Brain microvascular endothelial cell (primary cell): ENCODE measurements at regions not wholly inside any gene's neighbourhood (a gene's known extent, or its start where the extent isn't known, plus 50 kb on each side); places are given as distances from the start of the nearest gene placed in this dataset.

Source experiments
- DNase-seq: peaks from one replicate; pipeline ENCODE4 v3.0.0-alpha.2; 2020
- H3K27ac ChIP-seq: fragments of 250-450 bp; sonication (Bioruptor Pico); 2 replicates; pipeline ENCODE4 v1.5.1; 2020; ENCODE audit warnings: mild to moderate bottlenecking, moderate library complexity
- H3K27me3 ChIP-seq: fragments of 250-450 bp; sonication (Bioruptor Pico); replicated peaks from 2 replicates; pipeline ENCODE4 v1.5.1; 2020; ENCODE audit warnings: mild to moderate bottlenecking
- H3K36me3 ChIP-seq: fragments of 250-450 bp; sonication (Bioruptor Pico); replicated peaks from 2 replicates; pipeline ENCODE4 v1.5.1; 2020; ENCODE audit warnings: mild to moderate bottlenecking
- H3K4me3 ChIP-seq: 2 replicates; pipeline ENCODE4 v1.5.1; 2011; ENCODE audit warnings: low read depth, mild to moderate bottlenecking, control low read depth, low read length, moderate library complexity
- in situ Hi-C: cut with HindIII; loops from 2 replicates; pipeline ENCODE4 v1.10.0; 2017; ENCODE audit warnings: low sequenced_read_pairs, low pct_ligation_motif_present
- TF ChIP-seq, protein P1 (sequence below): IDR thresholded peaks from 2 replicates; pipeline ENCODE4 v1.5.1; 2011; ENCODE audit warnings: low read depth, mild to moderate bottlenecking, moderate library complexity, low read length, control low read depth, inconsistent platforms; ENCODE audit errors: missing control alignments

DNA sequence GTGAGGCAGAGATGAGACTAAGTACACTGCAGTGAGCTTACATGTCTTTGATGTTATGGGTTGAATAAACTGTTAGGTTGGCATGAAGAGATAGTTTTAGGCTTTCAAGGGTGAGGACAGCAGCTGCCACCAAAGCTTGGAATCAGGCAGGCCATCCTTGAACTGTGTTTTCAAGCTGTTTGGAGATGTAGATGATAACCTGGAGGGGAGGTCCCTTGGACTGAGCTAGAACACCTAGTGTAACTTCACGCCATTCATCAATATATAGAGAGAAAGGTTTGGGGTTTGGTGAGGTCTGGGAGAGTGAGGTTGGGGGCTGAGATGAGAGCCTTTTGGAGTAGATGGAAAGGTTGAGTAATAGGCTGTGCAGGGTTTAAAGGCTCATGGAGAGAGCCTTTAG lies 2447.0 kb downstream of the TP53TG3F start:
- H3K27ac ChIP-seq = no peak overlapping the region
- TF ChIP-seq, protein P1, sequence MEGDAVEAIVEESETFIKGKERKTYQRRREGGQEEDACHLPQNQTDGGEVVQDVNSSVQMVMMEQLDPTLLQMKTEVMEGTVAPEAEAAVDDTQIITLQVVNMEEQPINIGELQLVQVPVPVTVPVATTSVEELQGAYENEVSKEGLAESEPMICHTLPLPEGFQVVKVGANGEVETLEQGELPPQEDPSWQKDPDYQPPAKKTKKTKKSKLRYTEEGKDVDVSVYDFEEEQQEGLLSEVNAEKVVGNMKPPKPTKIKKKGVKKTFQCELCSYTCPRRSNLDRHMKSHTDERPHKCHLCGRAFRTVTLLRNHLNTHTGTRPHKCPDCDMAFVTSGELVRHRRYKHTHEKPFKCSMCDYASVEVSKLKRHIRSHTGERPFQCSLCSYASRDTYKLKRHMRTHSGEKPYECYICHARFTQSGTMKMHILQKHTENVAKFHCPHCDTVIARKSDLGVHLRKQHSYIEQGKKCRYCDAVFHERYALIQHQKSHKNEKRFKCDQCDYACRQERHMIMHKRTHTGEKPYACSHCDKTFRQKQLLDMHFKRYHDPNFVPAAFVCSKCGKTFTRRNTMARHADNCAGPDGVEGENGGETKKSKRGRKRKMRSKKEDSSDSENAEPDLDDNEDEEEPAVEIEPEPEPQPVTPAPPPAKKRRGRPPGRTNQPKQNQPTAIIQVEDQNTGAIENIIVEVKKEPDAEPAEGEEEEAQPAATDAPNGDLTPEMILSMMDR = no peak
- no peak for DNase-seq
- H3K27me3 ChIP-seq = no peaks in the 10 kb centered on the region
- H3K36me3 ChIP-seq = no peaks in the 10 kb centered on the region
- H3K4me3 ChIP-seq = no peak overlapping the region
- in situ Hi-C loops = no loop called here

GRCh38 chr16:35908152-35908551 lies 2448.7 kb downstream of the TP53TG3F start:
- no peak for DNase-seq
- in situ Hi-C loops = no loop called here

GRCh38 chr16:35908942-35909341 lies 2449.5 kb downstream of the TP53TG3F start:
- H3K27me3 ChIP-seq = no peaks in the 10 kb centered on the region
- no peak for DNase-seq
- in situ Hi-C loops = no loop called here
- no peak overlapping the region for H3K27ac ChIP-seq
- H3K36me3 ChIP-seq = no peaks in the 10 kb centered on the region
- no peak overlapping the region for H3K4me3 ChIP-seq
- TF ChIP-seq, protein P1 = peak; percentile 32

More at GRCh38 chr16:35908152-35908551, 2448.7 kb downstream of the TP53TG3F start:
- TF ChIP-seq, protein P1 = no peak
- no peaks in the 10 kb centered on the region for H3K36me3 ChIP-seq
- H3K27me3 ChIP-seq = no peaks in the 10 kb centered on the region
- H3K27ac ChIP-seq = no peak overlapping the region
- no peak overlapping the region for H3K4me3 ChIP-seq

DNA sequence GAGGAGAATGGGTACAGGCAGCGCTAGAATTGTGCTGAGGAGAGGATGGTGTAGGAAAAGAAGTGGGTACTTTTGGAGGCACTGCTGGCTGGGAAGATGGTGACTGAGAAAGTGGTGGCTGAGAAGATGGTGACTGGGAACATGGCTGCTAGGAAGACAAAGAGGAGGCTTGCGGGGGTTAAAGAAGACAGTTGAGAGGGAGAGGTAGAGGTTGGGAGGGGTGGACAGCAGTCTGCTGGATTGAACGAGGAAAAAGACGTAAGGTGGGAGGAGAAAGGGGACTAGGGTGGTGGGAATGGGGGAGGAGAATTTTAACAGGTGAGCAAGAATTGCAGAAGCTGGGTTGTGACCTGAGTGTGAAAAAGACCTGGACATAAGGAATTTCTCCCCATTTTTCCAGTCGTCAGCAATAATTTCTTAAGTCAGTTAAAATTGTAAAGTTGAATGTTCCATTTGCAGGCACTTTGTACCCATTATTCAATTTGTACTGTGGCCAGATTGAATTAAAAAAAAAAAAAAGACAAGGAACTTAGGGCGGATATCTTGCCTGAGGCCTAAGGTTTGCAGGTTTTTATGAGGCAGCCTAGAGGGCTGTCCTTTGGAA lies 2450.0 kb downstream of the TP53TG3F start:
- Histone ChIP-seq H3K4me3 (no peak overlapping the region), H3K27ac (no peak overlapping the region), H3K36me3 (no peaks in the 10 kb centered on the region), H3K27me3 (no peaks in the 10 kb centered on the region)
- DNase-seq = no peak
- in situ Hi-C loops = no loop called here
- TF ChIP-seq, protein P1 = no peak

DNA sequence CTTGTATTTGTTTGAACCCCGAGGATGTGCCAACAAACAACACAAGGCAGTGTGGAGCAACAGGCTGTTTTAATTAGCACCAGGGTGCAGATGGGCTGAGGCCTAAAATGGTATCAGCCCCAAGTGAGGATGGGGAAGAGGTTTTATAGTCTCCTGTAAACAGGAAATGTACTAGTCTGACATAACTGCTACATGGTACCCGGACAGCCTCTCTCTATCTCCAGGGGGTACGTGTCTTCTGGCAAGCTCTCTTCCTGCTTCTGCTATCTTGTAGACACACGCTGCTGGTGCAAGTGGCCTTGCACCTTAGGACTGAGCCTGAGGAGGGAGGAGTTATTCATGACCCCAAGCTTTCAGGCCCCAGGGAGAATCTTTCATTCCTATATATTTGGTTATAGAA lies 2451.0 kb downstream of the TP53TG3F start:
- in situ Hi-C loops = no loop called here
- Histone ChIP-seq H3K4me3 (no peak overlapping the region), H3K36me3 (no peaks in the 10 kb centered on the region), H3K27ac (no peak overlapping the region), H3K27me3 (no peaks in the 10 kb centered on the region)
- no peak for DNase-seq
- TF ChIP-seq, protein P1 = no peak

DNA sequence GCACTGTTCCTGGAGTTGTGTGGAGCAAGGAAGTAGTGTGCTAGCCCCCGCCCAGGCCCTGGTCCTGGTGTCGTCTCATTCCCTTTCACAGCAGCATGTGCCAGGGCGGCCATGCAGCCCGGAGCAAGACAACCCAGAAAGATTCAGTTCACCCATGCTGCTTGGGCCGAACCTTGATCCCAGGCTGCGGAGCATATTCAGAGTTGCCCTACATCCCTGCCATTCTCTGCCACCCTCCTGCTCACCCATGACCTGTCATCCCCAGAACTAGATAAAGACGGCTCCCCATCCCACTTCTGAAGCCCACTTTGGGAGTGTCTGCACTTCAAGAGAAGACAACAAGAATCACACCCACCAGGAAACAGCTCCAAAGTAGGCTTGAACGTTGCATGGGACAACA lies 2452.5 kb downstream of the TP53TG3F start:
- TF ChIP-seq, protein P1 = no peak
- Histone ChIP-seq H3K27ac (no peak overlapping the region), H3K4me3 (no peak overlapping the region), H3K27me3 (no peaks in the 10 kb centered on the region), H3K36me3 (no peaks in the 10 kb centered on the region)
- DNase-seq = no peak
- in situ Hi-C loops = no loop called here
